IPS-NIHi7 (cell line): ENCODE measurements at regions not wholly inside any gene's neighbourhood (a gene's known extent, or its start where the extent isn't known, plus 50 kb on each side); places are given as distances from the start of the nearest gene placed in this dataset.

Experiments used
- DNase-seq: peaks from one replicate; pipeline ENCODE4 v3.0.0; 2012; ENCODE audit warnings: mixed read lengths; ENCODE audit errors: extremely low spot score

DNA sequence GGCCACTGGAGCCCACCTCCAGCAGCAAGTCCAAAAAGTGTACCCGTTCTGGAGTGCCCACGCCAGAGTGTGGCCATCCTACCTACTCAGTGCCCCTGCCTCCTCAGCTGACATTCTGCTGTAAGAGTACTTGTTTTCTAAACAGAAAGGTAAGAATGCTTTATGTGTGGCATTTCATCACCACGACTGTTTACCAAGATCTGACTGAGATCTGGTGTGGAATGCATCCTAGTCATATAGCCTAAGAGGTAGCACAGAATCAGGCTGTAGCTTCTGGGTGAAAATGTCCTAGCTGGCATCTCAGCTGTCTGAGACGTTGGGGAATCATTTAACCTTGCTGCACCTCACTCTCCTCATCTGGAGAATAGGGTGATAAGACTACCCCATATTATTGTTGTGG is 638.7 kb upstream of the TENM3 start:
- no peak for DNase-seq

DNA sequence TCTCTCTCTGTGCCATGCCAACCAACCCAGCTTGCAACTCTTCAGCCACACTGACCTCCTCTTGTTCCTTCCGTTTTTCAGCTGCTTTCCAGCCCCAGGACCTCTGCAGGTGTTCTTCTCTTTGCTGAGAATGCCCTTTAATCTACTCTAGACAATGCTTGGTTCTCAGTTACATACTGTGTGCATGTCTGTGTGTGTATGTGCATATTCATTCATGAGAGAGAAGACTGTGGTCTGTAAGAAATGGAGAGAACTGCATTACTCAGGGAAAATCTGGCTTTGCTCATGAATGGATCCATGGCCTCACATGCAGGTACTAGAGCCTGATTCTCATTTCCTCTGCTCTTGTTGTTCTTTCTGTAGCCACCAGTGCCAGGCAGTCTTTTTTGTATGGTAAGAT is 636.9 kb upstream of the TENM3 start:
- DNase-seq: no peak

DNA sequence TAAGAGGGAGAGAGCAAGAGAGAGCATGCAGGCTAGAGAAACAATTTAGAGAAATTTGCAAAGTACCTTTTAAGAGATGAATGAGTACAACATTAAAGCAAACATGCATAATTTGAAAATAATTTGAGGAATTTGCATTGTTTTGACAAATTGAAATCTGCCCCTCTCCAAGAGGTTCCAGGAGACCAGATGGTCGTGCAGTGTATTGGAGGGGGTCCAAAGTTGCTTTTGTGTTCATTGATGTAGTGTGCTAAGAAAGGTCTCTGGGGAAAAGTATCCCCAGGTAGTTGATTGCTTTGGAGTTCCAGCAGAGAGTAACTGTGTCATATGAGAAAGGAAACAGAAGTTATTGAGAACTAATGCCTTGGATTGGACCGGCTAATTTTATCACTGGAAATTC is 635.0 kb upstream of the TENM3 start:
- DNase-seq: no peak

DNA sequence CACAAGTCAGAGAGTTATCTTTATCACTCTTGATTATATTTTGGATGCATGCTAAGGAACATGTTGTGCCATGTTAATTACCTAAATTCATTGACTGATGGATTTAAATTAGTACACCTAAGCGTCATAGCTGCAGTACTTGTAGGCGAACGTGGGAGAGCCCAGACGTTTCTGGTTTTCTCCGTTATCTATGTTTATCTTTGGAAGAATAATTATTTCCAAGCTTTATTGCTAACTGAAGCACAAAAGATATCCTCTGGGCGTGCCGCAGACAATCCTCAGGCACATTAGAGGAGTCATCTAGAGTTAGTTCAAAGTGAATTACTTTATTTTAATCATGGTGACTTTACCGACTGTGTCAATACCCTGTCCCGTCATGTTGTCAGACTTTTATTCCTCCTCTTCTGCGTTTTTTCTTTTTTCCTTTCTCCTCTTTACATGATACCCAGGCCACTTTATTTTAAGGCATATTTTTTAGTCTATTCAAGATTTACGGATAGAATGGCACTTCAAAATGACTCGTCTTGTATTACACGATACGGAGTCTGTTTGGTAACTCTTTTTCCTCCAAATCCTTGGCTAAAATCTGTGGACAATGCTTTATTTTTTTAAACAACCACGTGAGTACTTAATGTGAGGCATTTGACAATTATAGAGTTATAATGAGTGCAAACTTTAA is 632.0 kb upstream of the TENM3 start:
- no peak for DNase-seq

DNA sequence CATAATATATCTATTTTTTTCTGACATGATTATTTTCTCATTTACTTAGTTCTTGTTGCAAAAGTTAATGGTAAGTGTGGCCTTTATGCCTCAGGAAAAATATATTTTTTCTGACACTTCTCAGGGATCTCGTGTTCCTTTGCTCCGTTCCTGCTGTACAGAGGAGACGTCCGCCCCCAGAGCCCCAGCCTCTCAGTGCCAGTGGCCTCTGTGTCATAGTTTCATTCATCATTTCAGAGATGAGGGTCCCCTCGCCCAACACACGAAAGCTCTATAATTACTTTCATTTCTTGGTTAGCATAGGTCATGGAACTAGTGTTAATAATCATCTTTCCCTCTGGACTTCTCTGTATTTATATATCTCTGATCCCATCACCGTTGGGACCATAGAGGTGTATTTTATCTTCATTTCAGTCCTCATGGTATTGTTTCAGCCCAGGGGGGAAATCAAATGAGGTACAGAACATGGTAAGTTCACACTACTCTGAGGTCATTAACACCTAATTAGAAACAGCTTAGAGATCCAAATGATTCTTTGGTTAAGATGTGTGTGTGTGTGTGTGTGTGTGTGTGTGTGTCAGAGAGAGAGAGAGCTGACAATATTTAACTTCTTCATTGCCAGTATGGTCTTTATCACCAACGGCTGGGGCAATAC is 631.1 kb upstream of the TENM3 start:
- DNase-seq: no peak

DNA sequence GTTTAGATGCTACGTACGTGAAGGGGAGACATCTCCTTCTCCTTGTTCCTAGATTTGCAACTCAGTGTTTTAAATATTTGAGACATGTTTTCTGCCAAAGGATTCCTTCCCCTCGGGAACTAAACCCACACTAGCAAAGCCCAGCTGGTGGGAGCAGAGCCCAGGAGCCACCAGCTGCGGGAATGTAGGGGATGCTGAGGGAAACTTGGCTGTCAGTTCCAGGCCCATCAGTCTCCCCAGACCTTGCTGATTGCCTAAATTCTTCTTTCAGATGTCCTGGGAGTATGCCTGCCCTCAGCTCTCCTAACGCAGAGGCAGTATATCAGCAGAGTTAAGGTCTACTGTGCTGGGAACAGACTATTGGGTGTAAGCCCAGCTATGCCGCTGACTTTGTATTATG is 630.0 kb upstream of the TENM3 start:
- DNase-seq: no peak

DNA sequence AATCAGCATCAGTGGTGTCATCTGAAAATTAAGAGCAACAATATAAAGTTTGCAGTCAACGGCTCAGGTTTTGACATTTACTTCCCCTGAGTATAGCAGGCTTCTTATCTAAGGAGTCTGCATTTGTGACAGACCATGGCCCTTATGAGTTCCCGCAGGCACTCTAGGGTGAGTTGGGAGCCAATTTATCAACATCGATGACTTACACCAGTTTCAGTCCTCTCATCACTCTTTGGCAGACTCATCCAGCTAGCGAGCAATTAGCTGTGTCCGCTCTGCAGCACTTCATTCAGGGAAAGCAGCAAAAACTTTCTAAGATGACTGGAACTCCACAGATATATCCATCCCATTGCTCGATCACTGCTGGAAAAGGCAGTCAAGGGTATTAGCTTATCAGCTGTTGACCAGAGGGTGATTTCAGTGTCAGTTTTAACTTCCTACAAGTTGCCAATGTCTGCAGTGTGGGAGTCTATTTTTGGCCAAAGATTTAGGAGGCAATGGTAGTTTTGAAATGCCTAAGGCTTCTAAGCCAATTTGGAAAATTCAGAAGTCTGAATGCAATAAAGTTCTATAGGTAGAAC is 625.1 kb upstream of the TENM3 start:
- no peak for DNase-seq

DNA sequence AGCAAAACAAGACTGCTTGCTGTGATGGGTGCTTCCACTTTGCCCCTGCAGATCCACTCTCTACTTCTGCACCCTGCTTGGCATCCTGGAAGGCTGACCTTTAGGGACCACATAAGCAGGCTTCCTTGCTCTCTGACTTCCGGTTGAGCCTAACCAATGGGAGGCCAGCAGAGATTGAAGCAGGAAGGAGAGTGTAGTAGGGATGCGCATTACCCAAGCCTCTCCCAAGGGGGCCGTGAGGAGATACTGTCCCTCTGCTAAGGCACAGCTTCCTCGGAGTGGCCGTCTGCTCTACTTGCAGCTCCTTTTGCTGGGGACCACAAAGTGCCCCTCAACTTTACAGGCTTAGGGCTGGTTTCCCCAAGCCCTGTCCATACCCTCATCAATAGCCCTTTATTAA is 624.3 kb upstream of the TENM3 start:
- peak; percentile 47 for DNase-seq

DNA sequence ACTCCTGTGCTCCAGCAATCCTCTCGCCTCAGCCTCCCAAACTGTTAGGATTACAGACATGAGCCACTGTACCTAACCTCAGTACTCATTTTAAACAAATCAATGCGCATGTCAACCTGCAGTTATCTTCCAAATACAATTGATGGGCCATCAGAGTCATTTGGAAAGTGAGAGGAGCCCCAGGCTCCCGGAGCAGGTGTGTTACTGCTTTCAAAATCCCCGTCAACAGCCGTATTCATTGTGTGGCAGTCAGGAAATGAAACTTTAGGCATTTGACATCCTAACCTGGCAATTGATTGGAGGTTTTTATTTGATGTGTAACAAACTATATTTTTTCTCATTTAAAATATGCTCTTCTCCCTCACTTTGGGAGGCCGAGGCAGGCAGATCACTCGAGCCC is 623.6 kb upstream of the TENM3 start:
- no peak for DNase-seq

DNA sequence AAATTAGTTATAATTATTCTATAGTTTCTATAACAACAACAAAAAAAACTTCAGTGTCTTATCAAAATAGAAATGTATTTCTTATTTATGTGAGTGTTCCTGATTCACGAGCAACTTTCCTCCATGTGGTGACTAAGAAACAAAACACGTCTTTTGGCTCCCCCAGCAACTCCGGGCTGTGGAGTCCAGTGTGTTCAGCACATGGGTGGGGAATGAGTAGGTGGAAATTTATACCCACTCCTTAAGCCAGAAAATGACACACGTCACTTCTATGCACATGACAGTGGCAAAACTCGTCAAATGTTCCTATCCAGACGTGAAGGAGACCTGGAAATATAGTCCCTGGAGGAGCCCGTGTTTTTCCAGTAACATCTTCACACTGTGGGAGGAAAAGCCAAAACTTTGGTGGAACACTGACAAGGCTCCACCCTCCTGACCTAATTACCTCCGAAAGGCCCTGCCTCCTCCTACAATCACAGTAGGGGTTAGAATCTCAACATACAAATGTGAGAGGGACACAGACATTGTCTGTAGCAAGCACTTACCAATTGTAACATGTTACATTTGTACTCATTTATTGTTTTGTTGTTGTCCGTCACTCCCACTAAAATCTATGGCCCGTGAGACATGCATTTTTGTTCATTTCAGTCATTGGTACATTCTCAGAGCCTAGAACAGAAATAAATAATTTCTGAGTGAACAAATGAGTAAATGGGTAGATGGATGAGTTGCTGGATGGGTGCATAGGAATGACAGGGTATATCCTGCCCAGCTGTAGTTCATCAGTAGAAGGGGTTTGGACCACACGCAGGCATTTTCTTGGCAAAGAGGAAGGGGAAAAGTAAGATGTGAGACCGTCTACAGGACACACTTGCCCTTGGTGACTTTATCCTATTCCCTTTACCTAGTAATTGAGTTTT is 605.8 kb upstream of the TENM3 start:
- DNase-seq: no peak

DNA sequence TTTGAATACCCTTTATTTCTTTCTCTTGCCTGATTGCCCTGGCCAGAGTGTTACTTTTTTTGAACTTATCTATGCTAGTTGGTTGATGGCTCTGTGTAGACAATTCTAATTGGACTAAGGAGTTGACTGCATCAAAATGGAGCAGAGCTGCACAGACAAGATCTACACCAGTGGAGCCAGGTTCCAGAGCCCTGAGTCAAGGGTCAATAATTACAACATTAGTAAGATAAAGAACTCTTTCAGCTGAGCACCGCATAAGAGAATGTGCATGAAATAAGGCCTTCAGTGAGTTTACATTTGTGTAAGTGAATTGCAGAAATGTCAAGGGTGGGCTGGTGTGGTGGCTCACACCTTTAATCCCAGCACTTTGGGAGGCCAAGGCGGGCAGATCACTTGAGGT is 599.7 kb upstream of the TENM3 start:
- DNase-seq: no peak

DNA sequence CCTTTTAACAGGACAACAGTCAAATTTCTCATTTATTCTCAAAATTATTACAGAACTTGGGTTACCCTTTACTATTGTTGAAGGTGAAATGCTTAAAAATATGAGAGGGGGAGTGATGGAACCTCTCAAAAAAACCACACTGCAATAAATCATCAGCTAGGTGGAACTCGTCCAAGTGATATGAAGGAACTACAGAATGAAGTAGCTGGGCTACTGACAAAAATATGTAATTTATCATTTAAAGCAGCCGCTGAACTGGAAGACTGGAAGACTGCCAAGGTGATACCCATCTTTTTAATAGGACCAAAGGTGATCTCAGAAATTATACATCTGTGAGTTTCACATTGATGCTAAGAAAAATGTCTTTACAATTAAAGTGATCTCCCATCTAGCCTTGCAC is 597.7 kb upstream of the TENM3 start:
- DNase-seq: no peak

DNA sequence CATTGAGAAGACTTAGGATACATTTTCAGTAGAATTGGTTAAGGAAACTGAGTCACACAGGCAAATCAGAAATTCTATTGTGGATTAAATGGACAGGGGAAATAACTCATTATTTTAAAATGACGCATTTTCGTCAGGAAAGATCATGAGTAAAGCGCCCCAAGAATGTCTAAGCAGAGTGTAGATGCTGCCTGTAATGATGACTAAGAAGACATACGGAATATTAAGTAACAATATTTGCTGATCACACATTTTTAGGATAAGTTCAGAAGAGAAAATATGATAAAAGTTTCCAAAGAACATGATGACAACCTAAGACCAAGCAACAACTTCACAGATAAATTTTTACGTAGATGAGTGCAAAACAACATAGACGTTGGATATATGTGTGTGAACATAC is 596.3 kb upstream of the TENM3 start:
- DNase-seq: no peak

DNA sequence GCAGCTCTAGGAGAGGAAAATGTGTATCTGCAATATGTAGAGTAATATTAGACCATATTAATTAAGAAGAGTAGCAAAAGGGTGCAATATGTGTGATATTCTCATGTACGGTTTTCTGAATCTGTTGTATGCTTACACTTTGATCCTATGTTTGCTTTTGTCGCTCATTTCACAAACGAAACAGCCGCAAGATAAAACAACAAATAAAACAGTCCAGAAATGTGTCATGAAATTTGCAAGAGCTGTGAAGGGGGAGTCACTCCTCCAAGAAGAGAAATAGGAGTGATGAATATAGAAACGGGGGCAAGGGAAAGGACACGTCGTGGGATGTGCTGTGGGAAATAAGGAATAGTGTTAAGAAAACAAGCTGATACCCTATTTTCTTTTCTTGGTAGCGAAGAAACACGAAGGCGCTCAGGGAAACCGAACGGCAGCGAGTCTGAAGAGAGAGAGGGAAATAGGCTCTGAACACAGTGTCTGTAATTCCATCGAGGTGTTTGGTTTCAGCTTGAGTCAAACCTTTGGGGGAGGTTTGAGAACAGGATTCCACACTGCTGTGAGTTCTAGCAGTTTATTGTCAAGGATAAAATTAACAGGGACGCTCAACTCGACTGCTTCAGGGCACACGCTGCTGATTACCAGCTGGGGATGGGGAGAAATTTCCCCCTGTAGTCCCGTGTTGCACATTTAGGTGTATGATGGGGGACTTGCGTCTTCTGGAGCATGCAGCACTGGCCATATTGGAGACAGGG is 595.6 kb upstream of the TENM3 start:
- no peak for DNase-seq

DNA sequence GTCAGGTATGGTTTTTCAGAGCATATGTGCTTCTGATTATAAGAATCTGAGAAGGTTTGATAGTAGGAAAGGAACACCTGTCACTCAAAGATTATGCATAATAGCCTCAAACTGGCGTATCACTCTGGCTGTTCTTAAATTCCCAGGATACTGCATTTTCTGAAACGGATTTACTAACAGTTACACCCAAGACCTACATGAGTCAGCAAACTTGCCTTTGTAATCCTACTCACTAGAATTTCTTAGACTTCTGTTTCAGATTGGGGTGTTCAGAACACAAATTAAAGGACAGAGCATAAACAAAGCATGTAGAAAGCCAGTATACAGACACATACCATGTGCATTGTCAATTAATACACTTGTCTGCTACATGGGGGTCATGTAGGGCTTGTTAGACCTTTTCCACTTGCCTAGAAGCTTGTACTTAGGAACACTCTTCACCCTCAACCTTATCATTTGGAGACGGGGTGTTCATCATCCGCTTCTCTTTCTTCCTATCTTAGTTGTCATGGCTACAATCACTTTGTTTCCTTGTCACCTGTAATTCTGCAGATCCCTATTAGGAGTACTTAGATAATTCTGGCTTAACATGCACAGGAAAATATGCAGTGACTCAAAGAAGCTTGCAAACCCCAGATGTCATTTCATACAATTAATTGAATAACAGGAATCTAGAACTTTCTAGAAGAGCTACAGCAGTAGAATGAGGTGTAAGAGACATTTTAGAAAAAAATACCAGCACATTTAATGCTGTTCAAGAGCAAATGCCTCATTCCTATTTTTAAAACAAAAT is 593.0 kb upstream of the TENM3 start:
- no peak for DNase-seq

DNA sequence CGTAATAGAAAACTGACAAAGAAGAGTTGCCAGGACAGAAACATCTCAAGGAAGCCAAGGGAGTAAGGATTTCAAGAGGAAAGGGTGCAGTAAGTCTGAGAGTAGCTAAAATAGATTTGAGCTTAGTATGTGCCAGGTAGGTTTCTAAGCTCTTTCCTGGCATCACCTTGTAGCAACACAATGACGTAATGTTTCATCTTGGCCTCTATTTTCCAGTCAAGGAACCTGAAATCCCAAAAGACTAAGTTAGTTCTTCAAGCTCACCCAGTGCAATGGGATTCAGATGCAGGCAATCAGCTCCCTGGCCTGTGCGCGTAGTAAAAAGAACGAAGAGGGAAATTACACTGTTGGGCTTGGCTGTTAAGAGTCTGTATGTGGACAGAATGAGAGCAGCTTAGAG is 586.5 kb upstream of the TENM3 start:
- DNase-seq: no peak

DNA sequence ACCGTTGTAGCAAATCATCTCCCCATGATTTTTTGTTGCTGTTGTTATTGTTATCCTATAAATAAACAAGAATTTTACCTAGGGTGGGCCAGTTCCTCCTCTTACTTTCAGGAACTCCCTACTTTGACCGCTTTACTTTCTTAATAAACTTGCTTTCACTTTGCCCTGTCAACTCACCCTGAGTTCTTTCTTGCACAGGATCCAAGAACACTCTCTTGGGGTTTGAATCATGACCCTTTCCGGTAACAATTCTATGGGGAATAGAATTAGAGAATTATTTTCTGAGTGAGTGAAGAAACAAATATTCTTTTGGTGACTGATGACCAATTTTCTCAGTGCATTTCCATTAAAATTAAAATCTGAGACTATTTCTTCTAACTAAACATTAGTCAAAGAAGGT is 584.0 kb upstream of the TENM3 start:
- no peak for DNase-seq

DNA sequence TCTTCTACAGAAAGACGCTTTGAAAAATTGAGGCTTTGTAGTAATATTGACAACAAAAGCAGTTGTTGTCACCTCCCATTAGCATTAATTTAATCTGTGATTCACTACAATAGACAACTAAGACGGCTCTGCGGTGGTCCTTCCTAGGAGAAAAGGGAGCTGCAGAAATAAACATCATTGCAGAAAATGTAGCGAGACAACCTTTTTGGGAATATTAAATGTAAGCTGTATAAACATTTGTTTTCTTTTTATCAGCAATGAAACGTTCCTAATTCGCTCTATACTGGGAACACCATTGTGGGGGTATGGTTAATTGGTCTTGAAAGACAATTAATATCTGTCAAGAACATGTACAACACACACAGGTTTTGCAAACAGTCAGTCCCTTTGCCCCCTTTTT is 583.3 kb upstream of the TENM3 start:
- no peak for DNase-seq

DNA sequence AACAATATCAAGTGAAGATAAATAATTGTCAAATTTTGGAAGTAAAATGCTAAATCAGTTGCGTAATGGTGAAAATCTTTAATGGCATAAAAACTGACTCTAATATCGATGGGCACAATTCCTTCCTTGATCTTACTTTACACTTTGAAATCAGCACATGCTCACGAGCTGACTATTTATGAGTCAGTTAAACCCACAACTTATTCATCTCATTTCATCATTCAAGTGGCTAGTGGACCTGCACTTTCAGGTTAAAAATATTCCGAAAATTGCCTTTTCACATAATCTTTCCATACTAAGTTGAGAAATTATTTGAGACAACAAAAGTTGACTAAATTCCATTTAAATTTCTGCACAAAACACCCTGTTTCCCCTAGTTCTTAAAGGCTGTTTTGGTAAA is 582.1 kb upstream of the TENM3 start:
- no peak for DNase-seq

DNA sequence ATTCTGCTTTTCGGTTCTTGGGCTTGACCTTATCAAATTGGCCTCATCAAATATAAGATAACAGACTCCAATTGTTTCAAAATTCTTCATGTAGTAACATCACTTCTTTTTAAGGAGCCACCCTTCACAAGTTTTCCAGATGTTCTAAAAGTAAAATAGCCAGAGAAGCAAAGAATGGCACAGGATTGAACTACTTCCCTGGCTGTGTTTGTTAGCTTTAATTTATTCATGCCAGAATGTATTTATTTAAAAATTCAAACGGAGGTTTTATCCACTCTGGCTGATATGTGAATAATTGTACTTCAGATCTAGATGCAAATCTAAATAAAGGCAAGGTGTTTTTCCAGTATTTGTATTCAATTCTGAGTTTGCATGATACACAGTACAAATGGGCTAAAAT is 581.3 kb upstream of the TENM3 start:
- DNase-seq: no peak

DNA sequence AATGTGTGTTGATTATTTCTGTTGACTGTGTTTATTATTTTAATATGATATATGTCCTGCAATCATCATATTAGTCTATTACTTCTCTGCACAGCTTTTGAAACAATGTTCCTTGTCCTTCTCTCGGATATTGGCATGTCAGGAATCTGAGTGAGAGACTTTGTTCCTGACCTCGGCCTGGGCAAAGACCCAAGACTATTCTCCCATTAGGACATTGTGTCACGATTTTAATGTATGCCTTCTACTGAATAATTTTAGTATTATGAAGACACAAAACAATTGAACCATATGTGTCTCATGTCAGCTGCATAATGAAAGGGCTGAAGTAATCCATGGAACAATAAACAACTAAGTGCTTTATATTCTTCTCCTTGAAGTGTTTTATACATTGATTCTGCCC is 580.8 kb upstream of the TENM3 start:
- no peak for DNase-seq
